H9 (cell line): ENCODE measurements at regions not wholly inside any gene's neighbourhood (a gene's known extent, or its start where the extent isn't known, plus 50 kb on each side); places are given as distances from the start of the nearest gene placed in this dataset.

Source experiments
- DNase-seq: peaks from one replicate; pipeline ENCODE4 v3.0.0-alpha.2; 2017
- H2AFZ ChIP-seq: one replicate; pipeline ENCODE4 v1.6.1; 2013; ENCODE audit warnings: mild to moderate bottlenecking, low read length, control low read depth, moderate library complexity
- H2AK5ac ChIP-seq: 2 replicates; pipeline ENCODE4 v1.6.1; 2013; ENCODE audit warnings: low read length, control low read depth, mixed read lengths; ENCODE audit not compliant: insufficient read length
- H2BK120ac ChIP-seq: one replicate; pipeline ENCODE4 v1.6.1; 2013; ENCODE audit warnings: low read depth, mild to moderate bottlenecking, low read length, control low read depth, inconsistent platforms; ENCODE audit not compliant: poor library complexity, severe bottlenecking
- H2BK12ac ChIP-seq: 2 replicates; pipeline ENCODE4 v1.6.1; 2013; ENCODE audit warnings: low read length, control low read depth, mixed read lengths, low read depth; ENCODE audit not compliant: insufficient read length
- H2BK15ac ChIP-seq: 2 replicates; pipeline ENCODE4 v1.6.1; 2013; ENCODE audit warnings: low read depth, low read length, control low read depth
- H2BK20ac ChIP-seq: one replicate; pipeline ENCODE4 v1.6.1; 2013; ENCODE audit warnings: low read depth, mild to moderate bottlenecking, low read length, control low read depth, inconsistent platforms; ENCODE audit not compliant: poor library complexity, severe bottlenecking
- H2BK5ac ChIP-seq: 2 replicates; pipeline ENCODE4 v1.6.1; 2013; ENCODE audit warnings: low read length, control low read depth, mixed read lengths; ENCODE audit not compliant: insufficient read length
- H3K14ac ChIP-seq: 2 replicates; pipeline ENCODE4 v1.6.1; 2013; ENCODE audit warnings: low read length, control low read depth; ENCODE audit not compliant: insufficient read depth
- H3K18ac ChIP-seq: 2 replicates; pipeline ENCODE4 v1.6.1; 2013; ENCODE audit warnings: low read depth, mild to moderate bottlenecking, mixed read lengths, low read length, control low read depth; ENCODE audit not compliant: insufficient read length
- H3K23ac ChIP-seq: 2 replicates; pipeline ENCODE4 v1.6.1; 2013; ENCODE audit warnings: low read length, control low read depth, mixed read lengths, low read depth; ENCODE audit not compliant: insufficient read length
- H3K23me2 ChIP-seq: 2 replicates; pipeline ENCODE4 v1.6.1; 2013; ENCODE audit warnings: low read depth, mild to moderate bottlenecking, mixed read lengths, low read length, control low read depth; ENCODE audit not compliant: insufficient read length, poor library complexity, severe bottlenecking
- H3K27ac ChIP-seq: 2 replicates; pipeline ENCODE4 v1.5.1; 2013; ENCODE audit warnings: low read length, control low read depth, mixed read lengths, low read depth; ENCODE audit not compliant: insufficient read length
- H3K27me3 ChIP-seq: 2 replicates; pipeline ENCODE4 v1.6.1; 2013; ENCODE audit warnings: low read length, control low read depth, inconsistent platforms; ENCODE audit not compliant: insufficient read depth
- H3K4ac ChIP-seq: 2 replicates; pipeline ENCODE4 v1.6.1; 2013; ENCODE audit warnings: low read depth, mild to moderate bottlenecking, control low read depth, inconsistent platforms, low read length, moderate library complexity
- H3K4me1 ChIP-seq: 2 replicates; pipeline ENCODE4 v1.6.1; 2013; ENCODE audit warnings: low read length, control low read depth, inconsistent platforms; ENCODE audit not compliant: insufficient read depth
- H3K4me2 ChIP-seq: 2 replicates; pipeline ENCODE4 v1.6.1; 2013; ENCODE audit warnings: low read length, control low read depth, mixed read lengths; ENCODE audit not compliant: insufficient read length, insufficient read depth
- H3K56ac ChIP-seq: 2 replicates; pipeline ENCODE4 v1.6.1; 2013; ENCODE audit warnings: low read depth, mild to moderate bottlenecking, mixed read lengths, low read length, control low read depth; ENCODE audit not compliant: insufficient read length
- H3K79me1 ChIP-seq: 2 replicates; pipeline ENCODE4 v1.6.1; 2013; ENCODE audit warnings: low read depth, mild to moderate bottlenecking, moderate library complexity, low read length, control low read depth, inconsistent platforms; ENCODE audit not compliant: insufficient read depth, poor library complexity, severe bottlenecking
- H3K79me2 ChIP-seq: 2 replicates; pipeline ENCODE4 v1.6.1; 2013; ENCODE audit warnings: low read length, control low read depth, inconsistent platforms; ENCODE audit not compliant: insufficient read depth
- H3K9ac ChIP-seq: 2 replicates; pipeline ENCODE4 v1.6.1; 2013; ENCODE audit warnings: low read length, control low read depth, mixed read lengths; ENCODE audit not compliant: insufficient read length; ENCODE audit errors: extremely low read depth
- H3K9me3 ChIP-seq: one replicate; pipeline ENCODE4 v1.6.1; 2013; ENCODE audit warnings: low read depth, low read length, inconsistent platforms; ENCODE audit not compliant: control insufficient read depth
- H3T11ph ChIP-seq: one replicate; pipeline ENCODE4 v1.6.1; 2013; ENCODE audit warnings: mild to moderate bottlenecking, low read length, control low read depth, inconsistent platforms
- H4K20me1 ChIP-seq: one replicate; pipeline ENCODE4 v1.6.1; 2013; ENCODE audit not compliant: control insufficient read depth, insufficient read length, insufficient read depth
- H4K5ac ChIP-seq: 2 replicates; pipeline ENCODE4 v1.6.1; 2013; ENCODE audit warnings: low read depth, mild to moderate bottlenecking, mixed read lengths, low read length, control low read depth; ENCODE audit not compliant: insufficient read length
- H4K8ac ChIP-seq: replicated peaks from 2 replicates; pipeline ENCODE4 v1.6.1; 2013; ENCODE audit warnings: low read length, control low read depth, mixed read lengths, low read depth; ENCODE audit not compliant: insufficient read length
- H4K91ac ChIP-seq: 2 replicates; pipeline ENCODE4 v1.6.1; 2013; ENCODE audit warnings: low read depth, mild to moderate bottlenecking, moderate library complexity, mixed read lengths, low read length, control low read depth; ENCODE audit not compliant: insufficient read length
- H3K27ac Mint-ChIP-seq, 3 experiments: 2 replicates in 2 of 3; 3 replicates in 1 of 3; pipeline ENCODE4 v1.8.0; 2020 to 2021; ENCODE audit warnings: mixed read lengths in 3 of 3, mild to moderate bottlenecking in 1 of 3, moderate library complexity in 1 of 3
- H3K27me3 Mint-ChIP-seq: 2 replicates; pipeline ENCODE4 v1.8.0; 2021; ENCODE audit warnings: low read depth, mild to moderate bottlenecking, moderate library complexity, mixed read lengths
- H3K36me3 Mint-ChIP-seq, 3 experiments: 2 replicates in 2 of 3; 3 replicates in 1 of 3; pipeline ENCODE4 v1.8.0; 2020 to 2021; ENCODE audit warnings: low read depth in 3 of 3, mixed read lengths in 3 of 3; ENCODE audit not compliant: insufficient read depth in 1 of 3
- H3K4me1 Mint-ChIP-seq, 2 experiments: 2 replicates each; pipeline ENCODE4 v1.8.0; 2020; ENCODE audit warnings: mixed read lengths in 2 of 2
- H3K4me3 Mint-ChIP-seq, 2 experiments: 2 replicates in 1 of 2; 3 replicates in 1 of 2; pipeline ENCODE4 v1.8.0; 2020 to 2021; ENCODE audit warnings: mild to moderate bottlenecking in 2 of 2, mixed read lengths in 2 of 2, moderate library complexity in 1 of 2
- H3K9me3 Mint-ChIP-seq, 2 experiments: 2 replicates in 1 of 2; 3 replicates in 1 of 2; pipeline ENCODE4 v1.8.0; 2020; ENCODE audit warnings: mild to moderate bottlenecking in 2 of 2, mixed read lengths in 2 of 2, moderate library complexity in 1 of 2
- WGBS: extraction: QIAGEN DNeasy Blood & Tissue Kit; methylation state at CpG from one replicate; pipeline ENCODE4 v1.1.7; 2013; ENCODE audit warnings: missing lambda C conversion rate, low lambda C conversion rate, mixed read lengths; ENCODE audit not compliant: insufficient read length; ENCODE audit errors: extremely low coverage; 5-methylcytosine and 5-hydroxymethylcytosine counted together
- TF ChIP-seq, protein P1 (sequence below): fragments of 200-600 bp; sonication (generic); conservative IDR thresholded peaks from 3 replicates; pipeline ENCODE4 v1.8.0; 2021; ENCODE audit warnings: antibody characterized with exemption, mild to moderate bottlenecking

DNA sequence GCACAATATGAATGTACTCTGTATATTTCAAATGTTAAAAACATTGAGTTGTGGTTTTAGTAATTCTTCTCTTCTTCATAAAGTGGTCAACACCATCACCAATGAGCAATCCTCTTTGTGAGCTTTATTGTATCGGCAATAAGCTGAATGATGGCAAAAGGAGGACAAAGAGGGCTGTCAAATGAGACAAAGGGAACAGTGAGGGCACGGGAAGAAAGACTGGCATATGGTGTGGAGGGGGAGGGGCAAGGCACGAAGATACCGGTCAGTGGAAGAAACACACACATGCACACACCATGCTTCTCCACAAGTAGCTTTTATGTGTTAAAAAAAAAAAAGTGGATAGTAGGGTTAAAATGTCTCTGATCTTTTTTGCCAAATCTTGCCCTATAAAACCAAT is 506.8 kb upstream of the CITED2 start:
- no peak overlapping the region for H3K27ac Mint-ChIP-seq
- WGBS: no CpG with 5 or more reads among the region's 4 CpGs

More for the DNA sequence above, 506.8 kb upstream of the CITED2 start:
- no peak overlapping the region for H3K56ac ChIP-seq
- H2AK5ac ChIP-seq: no peak overlapping the region
- H3K36me3 Mint-ChIP-seq: peaks cover 0 to 8% (median 0%) of the 10 kb centered on the region in 3 experiments; a peak in 2 of 7 replicates
- no peaks in the 10 kb centered on the region for H3K9me3 ChIP-seq
- H2BK12ac ChIP-seq: no peak overlapping the region
- no peak overlapping the region for H4K5ac ChIP-seq
- H3K79me1 ChIP-seq: no peaks in the 10 kb centered on the region
- no peak overlapping the region for H3K4ac ChIP-seq
- no peak overlapping the region for H3K9ac ChIP-seq
- no peak overlapping the region for H2BK5ac ChIP-seq
- H4K8ac ChIP-seq: no peak overlapping the region
- no peak overlapping the region for H3K4me2 ChIP-seq
- H4K20me1 ChIP-seq: no peaks in the 10 kb centered on the region
- H2AFZ ChIP-seq: no peak overlapping the region
- H2BK15ac ChIP-seq: no peak overlapping the region
- no peak overlapping the region for H3K4me3 Mint-ChIP-seq
- no peak overlapping the region for H3K18ac ChIP-seq
- no peak overlapping the region for H2BK120ac ChIP-seq
- no peaks in the 10 kb centered on the region for H3K79me2 ChIP-seq
- no peaks in the 10 kb centered on the region for H3K27me3 Mint-ChIP-seq
- H3K14ac ChIP-seq: no peak overlapping the region
- H3K9me3 Mint-ChIP-seq: peaks cover 2 to 5% of the 10 kb centered on the region in 2 experiments; a peak in 2 of 5 replicates
- TF ChIP-seq, protein P1, sequence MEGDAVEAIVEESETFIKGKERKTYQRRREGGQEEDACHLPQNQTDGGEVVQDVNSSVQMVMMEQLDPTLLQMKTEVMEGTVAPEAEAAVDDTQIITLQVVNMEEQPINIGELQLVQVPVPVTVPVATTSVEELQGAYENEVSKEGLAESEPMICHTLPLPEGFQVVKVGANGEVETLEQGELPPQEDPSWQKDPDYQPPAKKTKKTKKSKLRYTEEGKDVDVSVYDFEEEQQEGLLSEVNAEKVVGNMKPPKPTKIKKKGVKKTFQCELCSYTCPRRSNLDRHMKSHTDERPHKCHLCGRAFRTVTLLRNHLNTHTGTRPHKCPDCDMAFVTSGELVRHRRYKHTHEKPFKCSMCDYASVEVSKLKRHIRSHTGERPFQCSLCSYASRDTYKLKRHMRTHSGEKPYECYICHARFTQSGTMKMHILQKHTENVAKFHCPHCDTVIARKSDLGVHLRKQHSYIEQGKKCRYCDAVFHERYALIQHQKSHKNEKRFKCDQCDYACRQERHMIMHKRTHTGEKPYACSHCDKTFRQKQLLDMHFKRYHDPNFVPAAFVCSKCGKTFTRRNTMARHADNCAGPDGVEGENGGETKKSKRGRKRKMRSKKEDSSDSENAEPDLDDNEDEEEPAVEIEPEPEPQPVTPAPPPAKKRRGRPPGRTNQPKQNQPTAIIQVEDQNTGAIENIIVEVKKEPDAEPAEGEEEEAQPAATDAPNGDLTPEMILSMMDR: no peak
- H2BK20ac ChIP-seq: no peak overlapping the region
- H3T11ph ChIP-seq: no peak overlapping the region
- DNase-seq: no peak
- no peak overlapping the region for H3K23ac ChIP-seq
- no peaks in the 10 kb centered on the region for H3K23me2 ChIP-seq
- H3K27me3 ChIP-seq: no peaks in the 10 kb centered on the region
- H3K4me1 Mint-ChIP-seq: peaks cover 48 to 49% of the 10 kb centered on the region in 2 experiments
- no peak overlapping the region for H3K27ac ChIP-seq
- H3K4me1 ChIP-seq: peaks cover 6% of the 10 kb centered on the region; the same call in 1 of the 2 replicates
- H4K91ac ChIP-seq: no peak overlapping the region
